ENCODE measurements at regions not wholly inside any gene's neighbourhood (a gene's known extent, or its start where the extent isn't known, plus 50 kb on each side); places are given as distances from the start of the nearest gene placed in this dataset.
"Not testable (repeated sequence)": the region's sequence is repeated elsewhere in the genome, so short reads cannot be mapped to it uniquely, and the experiment has no call there.

DNA sequence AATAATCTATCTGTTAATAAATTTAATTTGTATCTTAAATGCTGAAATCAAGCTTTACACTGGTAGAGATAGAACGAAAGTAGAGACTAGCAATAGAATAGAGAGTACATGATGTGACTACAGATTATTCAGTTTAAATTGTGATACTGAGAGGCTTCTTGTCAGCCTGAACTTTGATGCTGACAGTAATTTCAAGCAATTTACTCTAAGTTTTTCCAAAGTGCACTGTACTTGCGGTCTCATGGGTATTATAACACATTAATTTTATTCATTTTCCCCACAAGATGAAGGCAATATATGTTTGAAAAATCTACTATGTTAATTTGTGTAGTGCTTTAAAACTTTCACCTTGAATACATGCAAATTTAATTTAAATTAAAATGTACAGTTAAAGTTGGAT lies 914.0 kb upstream of the FBXO33 start:
- CTCF ChIA-PET (ENCODE audit: partially characterized antibody): no interaction called here

DNA sequence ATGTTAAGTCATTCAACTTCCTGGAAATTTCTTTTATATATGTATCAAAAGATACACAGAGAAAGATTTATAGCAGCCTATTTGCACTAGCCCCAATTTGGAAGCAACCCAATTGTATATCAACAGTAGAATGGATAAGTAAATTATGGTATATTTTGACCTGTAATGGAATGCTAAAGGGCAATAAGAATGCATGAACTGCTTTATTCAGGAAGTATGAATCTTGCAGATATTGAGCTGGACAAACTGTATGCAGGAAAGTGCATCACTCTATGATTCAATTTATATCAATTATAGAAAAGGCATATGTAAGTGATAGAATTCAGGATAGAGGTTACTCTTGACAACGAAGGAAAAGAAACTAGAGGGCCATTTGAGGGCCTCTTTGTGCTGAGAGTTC lies 913.1 kb upstream of the FBXO33 start:
- POLR2A ChIA-PET (ENCODE audit: partially characterized antibody): no interaction called here
- peaks cover 0 to 16% (median 3%) of the 10 kb centered on the region in 8 donors for H3K9me3 Mint-ChIP-seq
- H3K36me3 Mint-ChIP-seq: no peaks in the 10 kb centered on the region
- Histone ChIP-seq H3K4me3 (ENCODE audit: low read length in 2 of 2) (no peak overlapping the region), H3K36me3 (ENCODE audit: insufficient read depth, low read length) (no peaks in the 10 kb centered on the region), H3K27ac (ENCODE audit: low read depth, low read length) (no peak overlapping the region), H3K4me1 (ENCODE audit: insufficient read depth, low read length) (no peaks in the 10 kb centered on the region), H3K27me3 (ENCODE audit: insufficient read depth, low read length) (no peaks in the 10 kb centered on the region), H3K9me3 (ENCODE audit: control insufficient read depth in 1 of 2, low read length in 2 of 2) (no peaks in the 10 kb centered on the region)
- no peaks in the 10 kb centered on the region for H3K4me1 Mint-ChIP-seq
- intact Hi-C loops (cut with micrococcal nuclease): no loop called here
- no peak for DNase-seq
- H3K4me3 Mint-ChIP-seq: no peak overlapping the region
- CTCF ChIA-PET (ENCODE audit: partially characterized antibody): no interaction called here
- H3K27ac Mint-ChIP-seq: no peak overlapping the region
- no peaks in the 10 kb centered on the region for H3K27me3 Mint-ChIP-seq

More for the DNA sequence above, 914.0 kb upstream of the FBXO33 start:
- intact Hi-C loops (cut with micrococcal nuclease): no loop called here
- POLR2A ChIA-PET (ENCODE audit: partially characterized antibody): no interaction called here
- H3K27ac Mint-ChIP-seq: no peak overlapping the region
- Histone ChIP-seq H3K36me3 (ENCODE audit: insufficient read depth, low read length) (no peaks in the 10 kb centered on the region), H3K9me3 (ENCODE audit: control insufficient read depth in 1 of 2, low read length in 2 of 2) (no peaks in the 10 kb centered on the region), H3K4me1 (ENCODE audit: insufficient read depth, low read length) (no peaks in the 10 kb centered on the region), H3K27me3 (ENCODE audit: insufficient read depth, low read length) (no peaks in the 10 kb centered on the region), H3K4me3 (ENCODE audit: low read length in 2 of 2) (no peak overlapping the region), H3K27ac (ENCODE audit: low read depth, low read length) (no peak overlapping the region)
- no peak overlapping the region for H3K4me3 Mint-ChIP-seq
- peaks cover 0 to 16% (median 3%) of the 10 kb centered on the region in 8 donors for H3K9me3 Mint-ChIP-seq
- H3K36me3 Mint-ChIP-seq: no peaks in the 10 kb centered on the region
- H3K4me1 Mint-ChIP-seq: no peaks in the 10 kb centered on the region
- H3K27me3 Mint-ChIP-seq: no peaks in the 10 kb centered on the region
- DNase-seq: no peak

DNA sequence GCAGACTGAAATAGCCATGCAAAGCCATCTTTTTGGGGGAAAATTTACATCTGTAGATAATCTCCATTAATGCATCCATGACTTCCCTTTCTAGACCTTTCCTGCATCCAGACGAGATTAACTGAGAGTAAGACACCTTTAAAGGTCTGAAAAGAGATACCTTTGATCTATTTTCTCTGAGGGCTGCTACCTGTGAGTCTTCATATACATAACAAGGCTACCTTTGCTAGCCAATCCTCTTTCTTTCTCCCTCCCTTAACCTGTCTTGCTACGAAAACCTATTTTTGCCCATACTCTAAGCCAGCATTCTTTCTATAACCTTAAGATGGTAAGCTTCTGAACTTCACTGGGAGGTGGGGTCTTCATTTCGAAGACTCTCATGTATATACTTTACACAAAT lies 908.5 kb upstream of the FBXO33 start:
- ChIA-PET CTCF (ENCODE audit: partially characterized antibody) (no interaction called here), POLR2A (ENCODE audit: partially characterized antibody) (no interaction called here)
- Histone ChIP-seq H3K27ac (ENCODE audit: low read depth, low read length) (no peak overlapping the region), H3K9me3 (ENCODE audit: control insufficient read depth in 1 of 2, low read length in 2 of 2) (no peaks in the 10 kb centered on the region), H3K4me3 (ENCODE audit: low read length in 2 of 2) (no peak overlapping the region), H3K4me1 (ENCODE audit: insufficient read depth, low read length) (no peaks in the 10 kb centered on the region), H3K36me3 (ENCODE audit: insufficient read depth, low read length) (no peaks in the 10 kb centered on the region), H3K27me3 (ENCODE audit: insufficient read depth, low read length) (no peaks in the 10 kb centered on the region)
- H3K4me3 Mint-ChIP-seq: no peak overlapping the region
- H3K27me3 Mint-ChIP-seq: no peaks in the 10 kb centered on the region
- H3K27ac Mint-ChIP-seq: no peak overlapping the region
- DNase-seq: no peak
- intact Hi-C loops (cut with micrococcal nuclease): no loop called here
- H3K36me3 Mint-ChIP-seq: no peaks in the 10 kb centered on the region
- no peaks in the 10 kb centered on the region for H3K4me1 Mint-ChIP-seq
- peaks cover 0 to 8% (median 2%) of the 10 kb centered on the region in 8 donors for H3K9me3 Mint-ChIP-seq

DNA sequence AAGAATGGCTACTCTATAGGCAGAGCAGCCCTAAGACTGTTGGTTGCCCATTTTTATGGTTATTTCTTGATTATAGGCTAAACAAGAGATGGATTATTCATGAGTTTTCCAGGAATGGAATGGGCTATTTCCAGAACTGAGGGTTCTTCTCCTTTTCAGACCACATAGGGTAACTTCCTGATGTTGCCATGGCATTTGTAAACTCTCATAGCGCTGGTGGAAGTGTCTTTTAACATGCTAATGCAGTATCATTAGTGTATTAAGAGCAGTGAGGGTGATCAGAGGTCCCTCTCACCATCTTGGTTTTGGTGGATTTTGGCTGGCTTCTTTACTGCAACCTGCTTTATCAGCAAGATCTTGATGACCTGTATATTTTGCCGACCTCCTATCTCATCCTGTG lies 904.6 kb upstream of the FBXO33 start:
- H3K36me3 ChIP-seq (ENCODE audit: insufficient read depth, low read length): no peaks in the 10 kb centered on the region
- H3K4me3 ChIP-seq (ENCODE audit: low read length in 2 of 2): no peak overlapping the region
- no peaks in the 10 kb centered on the region for H3K4me1 ChIP-seq (ENCODE audit: insufficient read depth, low read length)
- POLR2A ChIA-PET (ENCODE audit: partially characterized antibody): no interaction called here
- H3K4me3 Mint-ChIP-seq: no peak overlapping the region
- H3K9me3 ChIP-seq (ENCODE audit: control insufficient read depth in 1 of 2, low read length in 2 of 2): no peaks in the 10 kb centered on the region
- H3K4me1 Mint-ChIP-seq: no peaks in the 10 kb centered on the region
- no peaks in the 10 kb centered on the region for H3K27me3 ChIP-seq (ENCODE audit: insufficient read depth, low read length)
- DNase-seq: no peak
- H3K27ac Mint-ChIP-seq: no peak overlapping the region
- CTCF ChIA-PET (ENCODE audit: partially characterized antibody): no interaction called here
- intact Hi-C loops (cut with micrococcal nuclease): no loop called here
- H3K27ac ChIP-seq (ENCODE audit: low read depth, low read length): no peak overlapping the region
- H3K27me3 Mint-ChIP-seq: no peaks in the 10 kb centered on the region
- no peaks in the 10 kb centered on the region for H3K36me3 Mint-ChIP-seq
- H3K9me3 Mint-ChIP-seq: peaks cover 0 to 11% (median 5%) of the 10 kb centered on the region in 8 donors

DNA sequence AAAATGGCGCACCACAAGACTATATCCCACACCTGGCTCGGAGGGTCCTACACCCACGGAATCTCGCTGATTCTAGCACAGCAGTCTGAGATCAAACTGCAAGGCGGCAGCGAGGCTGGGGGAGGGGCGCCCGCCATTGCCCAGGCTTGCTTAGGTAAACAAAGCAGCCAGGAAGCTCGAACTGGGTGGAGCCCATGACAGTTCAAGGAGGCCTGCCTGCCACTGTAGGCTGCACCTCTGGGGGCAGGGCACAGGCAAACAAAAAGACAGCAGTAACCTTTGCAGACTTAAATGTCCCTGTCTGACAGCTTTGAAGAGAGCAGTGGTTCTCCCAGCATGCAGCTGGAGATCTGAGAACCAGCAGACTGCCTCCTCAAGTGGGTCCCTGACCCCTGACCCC lies 894.3 kb upstream of the FBXO33 start:
- H3K27ac ChIP-seq (ENCODE audit: low read depth, low read length); H3K9me3 ChIP-seq (ENCODE audit: control insufficient read depth in 1 of 2, low read length in 2 of 2); H3K4me1 ChIP-seq (ENCODE audit: insufficient read depth, low read length); H3K36me3 Mint-ChIP-seq; H3K4me1 Mint-ChIP-seq; H3K27me3 Mint-ChIP-seq; H3K27ac Mint-ChIP-seq; H3K4me3 ChIP-seq (ENCODE audit: low read length in 2 of 2); POLR2A ChIA-PET (ENCODE audit: partially characterized antibody); CTCF ChIA-PET (ENCODE audit: partially characterized antibody); H3K27me3 ChIP-seq (ENCODE audit: insufficient read depth, low read length); intact Hi-C loops (cut with micrococcal nuclease); DNase-seq; H3K4me3 Mint-ChIP-seq; H3K9me3 Mint-ChIP-seq; H3K36me3 ChIP-seq (ENCODE audit: insufficient read depth, low read length): not testable (repeated sequence)

DNA sequence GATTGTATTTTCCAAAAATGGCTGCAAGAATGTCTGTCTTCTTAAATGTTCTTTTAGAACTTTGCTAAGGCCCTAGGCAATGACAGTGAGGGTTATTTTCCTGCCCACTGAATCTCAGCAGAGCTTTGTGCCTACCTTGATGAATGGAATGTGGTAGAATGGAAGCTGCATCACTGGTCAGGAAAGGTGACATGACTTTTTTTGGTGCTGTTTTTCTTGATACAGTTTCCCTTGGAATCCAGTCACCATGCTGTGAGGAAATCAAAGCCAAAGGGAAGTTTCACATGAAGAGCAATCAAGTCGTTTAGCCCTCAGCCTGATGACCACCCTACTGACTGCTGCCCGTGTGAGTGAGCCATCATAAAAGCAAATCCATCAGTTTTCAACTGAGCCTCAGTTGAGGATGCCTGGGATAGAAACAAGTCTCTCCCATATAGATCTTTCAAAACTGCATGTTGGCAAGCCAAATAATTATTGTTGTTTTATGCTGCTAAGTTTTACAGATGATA lies 886.0 kb upstream of the FBXO33 start:
- Mint-ChIP-seq H3K4me1 (no peaks in the 10 kb centered on the region), H3K9me3 (peaks cover 0 to 12% (median 4%) of the 10 kb centered on the region in 8 donors), H3K36me3 (no peaks in the 10 kb centered on the region), H3K27ac (no peak overlapping the region), H3K27me3 (peaks cover 0 to 2% of the 10 kb centered on the region in 2 donors), H3K4me3 (no peak overlapping the region)
- ChIA-PET CTCF (ENCODE audit: partially characterized antibody) (no interaction called here), POLR2A (ENCODE audit: partially characterized antibody) (no interaction called here)
- no peaks in the 10 kb centered on the region for H3K27me3 ChIP-seq (ENCODE audit: insufficient read depth, low read length)
- intact Hi-C loops (cut with micrococcal nuclease): no loop called here
- H3K4me3 ChIP-seq (ENCODE audit: low read length in 2 of 2): no peak overlapping the region
- H3K36me3 ChIP-seq (ENCODE audit: insufficient read depth, low read length): no peaks in the 10 kb centered on the region
- H3K4me1 ChIP-seq (ENCODE audit: insufficient read depth, low read length): no peaks in the 10 kb centered on the region
- no peak for DNase-seq
- no peaks in the 10 kb centered on the region for H3K9me3 ChIP-seq (ENCODE audit: control insufficient read depth in 1 of 2, low read length in 2 of 2)
- no peak overlapping the region for H3K27ac ChIP-seq (ENCODE audit: low read depth, low read length)

DNA sequence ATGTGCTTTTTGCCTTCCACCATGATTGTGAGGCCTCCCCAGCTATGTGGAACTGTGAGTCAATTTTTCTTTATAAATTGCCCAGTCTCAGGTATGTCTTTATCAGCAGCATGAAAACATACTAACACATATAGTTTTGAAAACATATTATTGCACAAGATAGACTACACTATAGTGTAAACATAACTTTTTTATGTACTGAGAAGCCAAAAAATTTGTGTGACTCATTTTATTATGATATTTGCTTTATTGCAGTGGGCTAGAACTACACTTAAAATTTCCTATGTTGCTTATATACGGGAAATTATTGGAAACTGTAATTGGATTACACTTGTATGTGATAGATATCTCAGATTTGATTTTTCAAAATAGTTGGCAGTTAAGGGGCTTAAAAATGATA lies 885.5 kb upstream of the FBXO33 start:
- Histone ChIP-seq H3K27ac (ENCODE audit: low read depth, low read length) (no peak overlapping the region), H3K36me3 (ENCODE audit: insufficient read depth, low read length) (no peaks in the 10 kb centered on the region), H3K4me3 (ENCODE audit: low read length in 2 of 2) (no peak overlapping the region), H3K4me1 (ENCODE audit: insufficient read depth, low read length) (no peaks in the 10 kb centered on the region), H3K9me3 (ENCODE audit: control insufficient read depth in 1 of 2, low read length in 2 of 2) (no peaks in the 10 kb centered on the region), H3K27me3 (ENCODE audit: insufficient read depth, low read length) (no peaks in the 10 kb centered on the region)
- Mint-ChIP-seq H3K27me3 (peaks cover 0 to 2% of the 10 kb centered on the region in 2 donors), H3K4me1 (no peaks in the 10 kb centered on the region), H3K36me3 (no peaks in the 10 kb centered on the region), H3K9me3 (peaks cover 0 to 12% (median 4%) of the 10 kb centered on the region in 8 donors), H3K4me3 (no peak overlapping the region), H3K27ac (no peak overlapping the region)
- no peak for DNase-seq
- POLR2A ChIA-PET (ENCODE audit: partially characterized antibody): no interaction called here
- intact Hi-C loops (cut with micrococcal nuclease): no loop called here
- CTCF ChIA-PET (ENCODE audit: partially characterized antibody): no interaction called here

DNA sequence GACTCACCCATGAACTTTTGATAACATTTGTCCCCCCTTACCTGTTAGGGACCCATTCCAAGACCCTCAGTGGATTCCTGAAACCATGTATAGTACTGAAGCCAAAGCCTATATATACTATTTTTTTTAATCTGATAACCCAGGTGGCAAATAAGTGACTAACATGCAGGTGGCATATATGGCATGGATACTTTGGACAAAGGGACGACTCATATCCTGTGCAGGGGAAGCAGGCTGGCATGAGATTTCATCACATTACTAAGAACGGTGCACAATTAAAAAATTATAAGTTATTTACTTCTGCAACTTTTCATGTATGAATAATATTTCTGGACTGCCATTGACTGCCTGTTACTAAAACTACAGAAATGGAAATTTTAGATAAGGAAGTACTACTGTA lies 880.1 kb upstream of the FBXO33 start:
- intact Hi-C loops (cut with micrococcal nuclease): no loop called here
- Mint-ChIP-seq H3K27me3 (no peaks in the 10 kb centered on the region), H3K36me3 (no peaks in the 10 kb centered on the region), H3K4me3 (no peak overlapping the region), H3K9me3 (peaks cover 0 to 4% (median under 1%) of the 10 kb centered on the region in 8 donors), H3K4me1 (no peaks in the 10 kb centered on the region), H3K27ac (no peak overlapping the region)
- CTCF ChIA-PET (ENCODE audit: partially characterized antibody): no interaction called here
- no peaks in the 10 kb centered on the region for H3K9me3 ChIP-seq (ENCODE audit: control insufficient read depth in 1 of 2, low read length in 2 of 2)
- no peaks in the 10 kb centered on the region for H3K36me3 ChIP-seq (ENCODE audit: insufficient read depth, low read length)
- H3K4me3 ChIP-seq (ENCODE audit: low read length in 2 of 2): no peak overlapping the region
- H3K27ac ChIP-seq (ENCODE audit: low read depth, low read length): no peak overlapping the region
- no peaks in the 10 kb centered on the region for H3K27me3 ChIP-seq (ENCODE audit: insufficient read depth, low read length)
- POLR2A ChIA-PET (ENCODE audit: partially characterized antibody): no interaction called here
- DNase-seq: no peak
- no peaks in the 10 kb centered on the region for H3K4me1 ChIP-seq (ENCODE audit: insufficient read depth, low read length)

All from CD4-positive, alpha-beta memory T cell (primary cell).